Panc1 (cell line): ENCODE measurements at regions not wholly inside any gene's neighbourhood (a gene's known extent, or its start where the extent isn't known, plus 50 kb on each side); places are given as distances from the start of the nearest gene placed in this dataset.

Experiments
- ATAC-seq: fragments of 200-7000 bp; cut with Tn5 transposase; 2 replicates; pipeline ENCODE4 v1.9.1; 2020; ENCODE audit warnings: mild to moderate bottlenecking, moderate library complexity
- BruUV-seq: library from RNA; stranded (reverse); fragments of 400-500 nt; replicated peaks from 2 replicates; lab custom pipeline; 2021; lab: Mats Ljungman, UMichigan
- CTCF ChIA-PET: fragments of 300-600 bp; sonication (Branson Sonifier 250); formaldehyde crosslinking; loops from one replicate; lab custom pipeline; 2022; ENCODE audit warnings: antibody characterized with exemption; lab: Charles Lee
- POLR2A ChIA-PET: fragments of 300-600 bp; sonication (Branson Sonifier 250); formaldehyde crosslinking; loops from one replicate; lab custom pipeline; 2022; ENCODE audit warnings: antibody characterized with exemption; lab: Charles Lee
- DNase-seq: peaks from one replicate; pipeline ENCODE4 v3.0.0-alpha.2; 2010; ENCODE audit warnings: low read depth, low spot score
- H3K27ac ChIP-seq: 2 replicates; pipeline ENCODE4 v1.5.1; 2011; ENCODE audit warnings: mild to moderate bottlenecking, low read length, inconsistent platforms
- H3K27me3 ChIP-seq: fragments of 200-500 bp; sonication (Bioruptor generic); 2 replicates; pipeline ENCODE4 v1.6.0; 2014; ENCODE audit warnings: low read length, inconsistent platforms; ENCODE audit not compliant: control insufficient read depth, insufficient read depth
- H3K36me3 ChIP-seq: fragments of 200-500 bp; sonication (Bioruptor generic); 2 replicates; pipeline ENCODE4 v1.5.1; 2014; ENCODE audit warnings: inconsistent platforms, mild to moderate bottlenecking, low read length, moderate library complexity; ENCODE audit not compliant: control insufficient read depth, insufficient read depth
- H3K4me1 ChIP-seq: 2 replicates; pipeline ENCODE4 v1.5.1; 2011; ENCODE audit warnings: inconsistent platforms, mild to moderate bottlenecking, low read length, moderate library complexity; ENCODE audit not compliant: control insufficient read depth, insufficient read depth
- H3K4me3 ChIP-seq, 2 experiments: 2 replicates each; pipeline ENCODE4 v1.5.1; 2011 to 2012; ENCODE audit warnings: low read depth in 2 of 2, low read length in 2 of 2, mild to moderate bottlenecking in 2 of 2, inconsistent platforms in 1 of 2, moderate library complexity in 1 of 2
- H3K9me3 ChIP-seq: fragments of 200-500 bp; sonication (Bioruptor generic); 2 replicates; pipeline ENCODE4 v1.5.1; 2014; ENCODE audit warnings: low read depth, mild to moderate bottlenecking, inconsistent platforms, low read length, moderate library complexity; ENCODE audit not compliant: control insufficient read depth, insufficient read depth
- POLR2AphosphoS5 ChIP-seq: IDR thresholded peaks from 2 replicates; pipeline ENCODE4 v1.6.1; 2012; ENCODE audit warnings: mild to moderate bottlenecking, low read depth, low read length, moderate library complexity
- SIN3A ChIP-seq: IDR thresholded peaks from 2 replicates; pipeline ENCODE4 v1.6.1; 2012; ENCODE audit warnings: low read depth, mild to moderate bottlenecking, low read length, moderate library complexity, borderline replicate concordance; ENCODE audit not compliant: insufficient read depth
- TCF7L2 ChIP-seq: IDR thresholded peaks from 2 replicates; pipeline ENCODE4 v1.6.1; 2011; ENCODE audit warnings: mild to moderate bottlenecking, low read depth, low read length, inconsistent platforms
- in situ Hi-C: cut with HindIII; loops from 2 replicates; pipeline ENCODE4 v1.10.0; 2016; ENCODE audit warnings: low sequenced_read_pairs, low pct_unique_long_range_greater_than_20kb
- intact Hi-C: fragments of 100-400 bp; cut with micrococcal nuclease; formaldehyde crosslinking; loops from one replicate; pipeline ENCODE4 v1.10.0; 2022; ENCODE audit not compliant: unreplicated experiment
- TF ChIP-seq, protein P1 (sequence below), 2 experiments: IDR thresholded peaks; 2 replicates each; pipeline ENCODE4 v1.6.1; 2011 to 2012; ENCODE audit warnings: low read depth in 2 of 2, control low read depth in 1 of 2, low read length in 1 of 2, mild to moderate bottlenecking in 1 of 2, moderate library complexity in 1 of 2; ENCODE audit not compliant: insufficient read depth in 1 of 2
- TF ChIP-seq, protein P2 (sequence below): fragments of 450-650 bp; IDR thresholded peaks from 2 replicates; pipeline ENCODE4 v1.5.1; 2017; ENCODE audit warnings: mild to moderate bottlenecking

DNA sequence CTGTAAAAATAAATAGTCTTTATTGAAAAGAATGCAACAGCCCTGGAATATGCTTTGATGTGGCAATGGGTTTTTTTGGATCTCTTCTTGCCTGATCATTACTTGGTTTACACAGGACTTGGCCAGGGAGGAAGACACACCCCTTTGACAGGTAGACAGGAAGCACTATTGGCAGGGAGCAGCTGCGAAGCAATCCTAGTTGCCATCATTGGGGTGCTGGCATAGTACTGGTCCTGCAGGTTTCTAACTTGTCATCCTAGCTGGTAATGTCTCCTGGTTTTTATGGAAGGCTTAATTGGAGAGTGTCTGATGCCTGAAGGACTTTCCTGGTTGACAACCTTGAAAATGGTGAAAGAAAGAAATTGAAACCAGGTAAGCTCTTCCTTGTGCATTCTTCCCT lies 71.2 kb upstream of the CCN6 start:
- ChIA-PET CTCF (interaction anchor here (0.5 kb wide), 1 partner anchor 24 kb away, joined by 3 read pairs; no protein-coding TSS in a partner anchor), POLR2A (no interaction called here)
- Histone ChIP-seq H3K36me3 (no peaks in the 10 kb centered on the region), H3K4me3 (no peak overlapping the region), H3K27me3 (peaks cover 18% of the 10 kb centered on the region), H3K4me1 (no peaks in the 10 kb centered on the region), H3K9me3 (no peaks in the 10 kb centered on the region), H3K27ac (no peak overlapping the region)
- in situ Hi-C loops, result no loop called here
- no TSS peak for BruUV-seq
- no peak for ATAC-seq
- intact Hi-C loops, result no loop called here
- no peak for DNase-seq
- TF ChIP-seq SIN3A, result no peak
- TF ChIP-seq, protein P1, sequence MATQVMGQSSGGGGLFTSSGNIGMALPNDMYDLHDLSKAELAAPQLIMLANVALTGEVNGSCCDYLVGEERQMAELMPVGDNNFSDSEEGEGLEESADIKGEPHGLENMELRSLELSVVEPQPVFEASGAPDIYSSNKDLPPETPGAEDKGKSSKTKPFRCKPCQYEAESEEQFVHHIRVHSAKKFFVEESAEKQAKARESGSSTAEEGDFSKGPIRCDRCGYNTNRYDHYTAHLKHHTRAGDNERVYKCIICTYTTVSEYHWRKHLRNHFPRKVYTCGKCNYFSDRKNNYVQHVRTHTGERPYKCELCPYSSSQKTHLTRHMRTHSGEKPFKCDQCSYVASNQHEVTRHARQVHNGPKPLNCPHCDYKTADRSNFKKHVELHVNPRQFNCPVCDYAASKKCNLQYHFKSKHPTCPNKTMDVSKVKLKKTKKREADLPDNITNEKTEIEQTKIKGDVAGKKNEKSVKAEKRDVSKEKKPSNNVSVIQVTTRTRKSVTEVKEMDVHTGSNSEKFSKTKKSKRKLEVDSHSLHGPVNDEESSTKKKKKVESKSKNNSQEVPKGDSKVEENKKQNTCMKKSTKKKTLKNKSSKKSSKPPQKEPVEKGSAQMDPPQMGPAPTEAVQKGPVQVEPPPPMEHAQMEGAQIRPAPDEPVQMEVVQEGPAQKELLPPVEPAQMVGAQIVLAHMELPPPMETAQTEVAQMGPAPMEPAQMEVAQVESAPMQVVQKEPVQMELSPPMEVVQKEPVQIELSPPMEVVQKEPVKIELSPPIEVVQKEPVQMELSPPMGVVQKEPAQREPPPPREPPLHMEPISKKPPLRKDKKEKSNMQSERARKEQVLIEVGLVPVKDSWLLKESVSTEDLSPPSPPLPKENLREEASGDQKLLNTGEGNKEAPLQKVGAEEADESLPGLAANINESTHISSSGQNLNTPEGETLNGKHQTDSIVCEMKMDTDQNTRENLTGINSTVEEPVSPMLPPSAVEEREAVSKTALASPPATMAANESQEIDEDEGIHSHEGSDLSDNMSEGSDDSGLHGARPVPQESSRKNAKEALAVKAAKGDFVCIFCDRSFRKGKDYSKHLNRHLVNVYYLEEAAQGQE (IDR thresholded peaks at IDR 0.05; ENCODE audit: insufficient read depth in 1 of 2, low read depth in 2 of 2, low read length in 1 of 2), result no peak
- no peak for TF ChIP-seq TCF7L2
- TF ChIP-seq POLR2AphosphoS5, result no peak
- TF ChIP-seq, protein P2, sequence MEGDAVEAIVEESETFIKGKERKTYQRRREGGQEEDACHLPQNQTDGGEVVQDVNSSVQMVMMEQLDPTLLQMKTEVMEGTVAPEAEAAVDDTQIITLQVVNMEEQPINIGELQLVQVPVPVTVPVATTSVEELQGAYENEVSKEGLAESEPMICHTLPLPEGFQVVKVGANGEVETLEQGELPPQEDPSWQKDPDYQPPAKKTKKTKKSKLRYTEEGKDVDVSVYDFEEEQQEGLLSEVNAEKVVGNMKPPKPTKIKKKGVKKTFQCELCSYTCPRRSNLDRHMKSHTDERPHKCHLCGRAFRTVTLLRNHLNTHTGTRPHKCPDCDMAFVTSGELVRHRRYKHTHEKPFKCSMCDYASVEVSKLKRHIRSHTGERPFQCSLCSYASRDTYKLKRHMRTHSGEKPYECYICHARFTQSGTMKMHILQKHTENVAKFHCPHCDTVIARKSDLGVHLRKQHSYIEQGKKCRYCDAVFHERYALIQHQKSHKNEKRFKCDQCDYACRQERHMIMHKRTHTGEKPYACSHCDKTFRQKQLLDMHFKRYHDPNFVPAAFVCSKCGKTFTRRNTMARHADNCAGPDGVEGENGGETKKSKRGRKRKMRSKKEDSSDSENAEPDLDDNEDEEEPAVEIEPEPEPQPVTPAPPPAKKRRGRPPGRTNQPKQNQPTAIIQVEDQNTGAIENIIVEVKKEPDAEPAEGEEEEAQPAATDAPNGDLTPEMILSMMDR, result no peak

DNA sequence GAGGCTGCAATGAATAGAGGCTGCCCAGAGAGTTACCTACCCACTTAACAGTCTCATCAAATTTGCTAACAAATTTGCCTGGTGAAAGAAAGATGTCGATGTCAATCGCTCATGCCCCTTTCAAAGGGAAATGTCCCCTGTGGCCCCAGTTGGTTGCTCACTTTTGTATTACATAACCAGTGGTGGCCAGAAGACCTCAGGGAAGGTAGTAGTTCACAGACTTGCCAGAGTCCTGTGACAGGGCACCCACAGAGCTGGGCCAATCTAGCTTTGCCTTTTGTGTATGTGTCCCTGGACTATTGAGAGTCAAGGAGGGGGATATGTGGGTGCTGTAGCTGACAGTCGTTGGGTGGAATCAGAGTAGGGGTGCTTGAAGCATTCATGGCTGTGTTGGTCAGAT lies 70.7 kb upstream of the CCN6 start:
- Histone ChIP-seq H3K27me3 (peaks cover 18% of the 10 kb centered on the region), H3K4me1 (no peaks in the 10 kb centered on the region), H3K4me3 (no peak overlapping the region), H3K9me3 (no peaks in the 10 kb centered on the region), H3K27ac (no peak overlapping the region), H3K36me3 (no peaks in the 10 kb centered on the region)
- in situ Hi-C loops, result no loop called here
- no TSS peak for BruUV-seq
- no peak for ATAC-seq
- POLR2A ChIA-PET, result no interaction called here
- TF ChIP-seq POLR2AphosphoS5 (no peak), TCF7L2 (no peak), SIN3A (no peak)
- TF ChIP-seq, protein P2, result no peak
- TF ChIP-seq, protein P1 (IDR thresholded peaks at IDR 0.05; ENCODE audit: insufficient read depth in 1 of 2, low read depth in 2 of 2, low read length in 1 of 2), result no peak
- CTCF ChIA-PET, result interaction anchor here (0.5 kb wide), 1 partner anchor 25 kb away, joined by 3 read pairs; no protein-coding TSS in a partner anchor
- intact Hi-C loops, result no loop called here
- no peak for DNase-seq
